ENCODE measurements at regions not wholly inside any gene's neighbourhood (a gene's known extent, or its start where the extent isn't known, plus 50 kb on each side); places are given as distances from the start of the nearest gene placed in this dataset.

DNA sequence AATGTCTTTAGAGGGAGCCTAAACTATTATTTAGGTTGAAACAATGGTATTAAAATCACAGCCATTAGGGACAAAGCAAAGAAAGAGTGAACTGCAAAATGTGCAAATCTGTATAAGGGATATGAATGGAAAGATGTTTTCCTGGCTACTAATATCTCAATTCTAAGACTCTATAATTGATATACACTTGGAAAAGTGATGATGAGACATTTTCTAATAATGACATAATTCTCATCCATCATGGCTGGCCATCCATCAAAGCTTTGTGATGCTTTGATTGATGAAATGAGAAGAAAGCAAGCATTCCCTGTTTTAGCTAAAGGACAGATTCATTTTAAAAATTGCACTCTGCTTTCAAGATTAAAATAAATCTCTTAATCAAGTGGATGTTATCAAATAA lies 965.5 kb upstream of the IGFBP7 start:
- TF ChIP-seq, protein P1, sequence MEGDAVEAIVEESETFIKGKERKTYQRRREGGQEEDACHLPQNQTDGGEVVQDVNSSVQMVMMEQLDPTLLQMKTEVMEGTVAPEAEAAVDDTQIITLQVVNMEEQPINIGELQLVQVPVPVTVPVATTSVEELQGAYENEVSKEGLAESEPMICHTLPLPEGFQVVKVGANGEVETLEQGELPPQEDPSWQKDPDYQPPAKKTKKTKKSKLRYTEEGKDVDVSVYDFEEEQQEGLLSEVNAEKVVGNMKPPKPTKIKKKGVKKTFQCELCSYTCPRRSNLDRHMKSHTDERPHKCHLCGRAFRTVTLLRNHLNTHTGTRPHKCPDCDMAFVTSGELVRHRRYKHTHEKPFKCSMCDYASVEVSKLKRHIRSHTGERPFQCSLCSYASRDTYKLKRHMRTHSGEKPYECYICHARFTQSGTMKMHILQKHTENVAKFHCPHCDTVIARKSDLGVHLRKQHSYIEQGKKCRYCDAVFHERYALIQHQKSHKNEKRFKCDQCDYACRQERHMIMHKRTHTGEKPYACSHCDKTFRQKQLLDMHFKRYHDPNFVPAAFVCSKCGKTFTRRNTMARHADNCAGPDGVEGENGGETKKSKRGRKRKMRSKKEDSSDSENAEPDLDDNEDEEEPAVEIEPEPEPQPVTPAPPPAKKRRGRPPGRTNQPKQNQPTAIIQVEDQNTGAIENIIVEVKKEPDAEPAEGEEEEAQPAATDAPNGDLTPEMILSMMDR (IDR thresholded peaks at IDR 0.05; ENCODE audit: low read depth, low read length, poor library complexity, severe bottlenecking), result no peak
- no peak for TF ChIP-seq EZH2phosphoT487 (IDR thresholded peaks at IDR 0.05; ENCODE audit: borderline replicate concordance, low read length)

All from DOHH2 (cell line).